Fibroblast of skin of left biceps (primary cell): ENCODE measurements at regions not wholly inside any gene's neighbourhood (a gene's known extent, or its start where the extent isn't known, plus 50 kb on each side); places are given as distances from the start of the nearest gene placed in this dataset.
"Not testable (repeated sequence)": the region's sequence is repeated elsewhere in the genome, so short reads cannot be mapped to it uniquely, and the experiment has no call there.

Experiments used
- DNase-seq, 2 experiments: peaks; one replicate each; pipeline ENCODE4 v3.0.0-alpha.2; 2013; ENCODE audit warnings: low read depth in 2 of 2

DNA sequence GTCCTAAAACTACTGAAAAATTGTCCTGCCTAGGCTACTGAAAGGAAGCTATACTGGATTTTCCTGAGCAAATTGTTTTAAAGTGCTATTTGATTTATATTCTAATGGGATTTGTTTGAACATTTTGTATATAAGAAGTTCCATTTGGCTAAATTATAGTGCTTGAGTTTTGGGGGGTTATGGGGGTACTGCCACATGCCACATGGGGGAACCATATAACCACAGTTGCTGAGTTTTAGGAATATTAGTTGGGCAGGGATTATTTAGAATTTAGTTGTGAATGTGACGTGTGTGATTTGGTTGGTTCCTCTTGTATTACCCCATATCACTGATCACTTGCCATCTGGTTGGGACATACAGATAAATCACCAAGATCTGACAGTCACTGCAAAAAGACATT is 224.5 kb upstream of the TAPT1 start:
- DNase-seq = no peak

DNA sequence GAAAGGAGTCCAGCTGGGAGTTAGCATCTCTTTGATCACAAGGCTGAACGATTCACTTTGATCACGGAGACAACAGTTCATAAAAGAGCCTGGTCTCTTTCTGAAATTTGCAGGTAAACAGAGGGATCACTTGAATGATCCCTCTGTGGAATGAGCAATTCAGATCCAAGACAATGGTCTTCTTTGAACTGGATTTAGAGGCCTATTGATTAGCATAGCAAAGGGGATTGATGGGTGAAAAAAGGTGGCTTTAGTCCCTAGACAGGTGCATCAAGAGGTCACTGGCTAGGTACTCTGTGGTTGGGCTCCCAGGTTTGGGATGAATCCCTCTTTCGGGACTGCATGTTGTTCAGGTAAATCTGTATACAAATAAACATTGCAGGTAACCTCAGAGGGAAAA is 223.8 kb upstream of the TAPT1 start:
- DNase-seq = no peak

DNA sequence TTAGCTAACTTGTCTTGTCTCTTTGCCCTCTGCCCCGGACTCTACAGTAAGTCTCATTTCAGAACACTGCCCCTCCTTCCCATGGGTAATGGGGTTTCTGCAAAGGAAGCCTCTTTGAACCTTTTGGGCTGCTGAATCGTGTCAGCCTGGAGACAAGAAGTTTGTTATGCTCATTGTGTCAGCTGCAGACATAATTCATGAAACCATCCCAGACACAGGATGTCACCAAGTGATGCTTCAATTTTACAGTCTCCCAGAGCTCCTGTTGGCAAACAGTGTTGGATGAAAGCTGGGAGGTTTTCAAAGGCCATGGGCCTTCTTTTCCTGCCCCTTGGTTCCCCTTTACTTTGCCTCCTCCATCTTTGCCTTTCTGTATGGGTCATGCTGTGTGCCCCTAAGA is 223.1 kb upstream of the TAPT1 start:
- no peak for DNase-seq

DNA sequence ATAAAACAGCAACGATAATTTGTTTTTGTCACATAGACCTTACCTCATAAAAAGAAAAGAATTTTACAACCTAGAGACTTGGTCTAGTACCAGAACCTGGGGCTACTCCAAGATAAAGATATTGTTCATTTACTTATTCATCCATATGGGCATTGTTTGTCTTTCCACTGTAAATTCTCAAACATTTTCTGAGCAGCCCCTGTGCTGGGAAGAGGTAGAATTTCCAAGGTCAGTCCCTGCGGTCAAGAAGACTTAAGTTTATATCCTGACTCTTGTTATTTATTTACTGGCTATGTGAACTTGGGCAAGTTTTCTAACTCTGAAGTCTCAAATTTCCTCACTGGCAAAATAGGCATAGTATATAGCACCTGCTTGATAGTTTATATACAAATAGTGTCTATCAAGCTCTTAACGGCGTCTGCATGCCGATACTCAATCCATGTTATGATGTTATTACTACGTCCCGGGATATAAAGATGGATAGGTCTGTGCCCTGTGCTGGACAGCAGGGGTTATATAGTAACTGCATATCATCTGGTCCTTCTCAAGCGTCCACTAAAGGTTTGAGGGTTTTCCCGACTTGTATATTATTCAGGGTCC is 222.1 kb upstream of the TAPT1 start:
- no peak for DNase-seq

DNA sequence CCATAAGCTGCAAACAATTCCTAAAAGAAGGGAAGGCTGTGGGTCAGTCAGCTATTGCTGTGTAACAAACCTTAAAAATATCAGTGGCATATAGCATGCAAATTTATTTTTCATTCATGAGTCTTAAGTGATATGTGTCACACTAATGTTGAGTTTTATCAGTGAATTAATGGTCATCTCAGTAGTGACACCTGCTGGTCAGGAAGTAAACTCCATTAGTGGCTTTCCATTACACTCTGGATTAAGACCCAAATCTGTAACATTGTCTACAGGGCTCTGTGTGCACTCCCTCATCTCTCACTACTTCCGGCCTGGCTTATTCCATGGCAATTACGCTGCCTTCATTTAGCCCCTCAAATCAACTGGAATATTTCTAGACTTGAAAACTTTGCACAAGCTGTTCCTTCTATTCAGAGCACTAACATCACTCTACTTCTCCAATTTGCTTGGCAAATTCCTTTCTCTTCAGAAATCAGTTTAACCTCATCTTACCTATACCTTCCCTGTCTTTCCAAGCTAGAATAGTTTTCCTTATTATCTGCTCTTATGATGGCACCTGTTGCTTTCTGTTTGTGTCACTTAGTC is 217.3 kb upstream of the TAPT1 start:
- DNase-seq = peak in 1 of 2 experiments; percentile 13

DNA sequence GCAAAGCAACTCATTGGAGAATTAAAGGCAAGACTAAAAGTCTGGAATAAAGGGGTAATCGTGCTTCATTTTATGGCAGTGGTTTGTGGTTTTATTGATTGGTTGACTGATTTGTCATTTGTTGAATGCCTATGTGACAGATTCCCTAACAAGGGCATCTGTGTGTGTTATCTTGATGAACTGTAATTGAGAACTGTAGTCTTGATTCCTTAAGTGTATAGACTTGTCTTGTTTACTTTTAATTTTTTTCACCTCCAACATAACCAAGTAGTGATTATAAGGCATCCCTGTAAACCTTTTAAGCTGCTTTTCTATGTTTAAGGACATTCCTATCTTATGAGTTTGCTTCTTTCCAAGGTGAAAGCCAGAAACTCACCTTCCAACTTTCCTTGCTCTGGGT is 216.0 kb upstream of the TAPT1 start:
- no peak for DNase-seq

DNA sequence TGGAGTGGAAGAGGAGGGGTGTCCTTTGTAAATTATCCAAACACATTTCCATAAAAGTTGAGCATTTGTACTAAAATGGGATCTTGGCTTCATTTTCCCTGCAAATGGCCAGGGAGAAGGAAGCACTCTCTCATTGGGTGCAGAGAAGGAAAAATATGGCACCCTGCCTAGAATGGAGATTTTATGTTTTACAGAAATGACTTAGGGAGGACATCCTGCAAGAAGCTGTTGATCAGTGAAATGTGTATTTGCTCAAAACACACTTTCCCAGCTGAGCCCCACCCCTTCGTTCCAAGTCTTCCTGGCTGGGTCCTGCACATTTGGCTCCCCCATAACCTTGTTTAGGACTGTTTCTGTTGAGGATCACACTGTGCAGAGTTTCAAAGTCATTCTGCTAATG is 213.5 kb upstream of the TAPT1 start:
- DNase-seq = no peak

DNA sequence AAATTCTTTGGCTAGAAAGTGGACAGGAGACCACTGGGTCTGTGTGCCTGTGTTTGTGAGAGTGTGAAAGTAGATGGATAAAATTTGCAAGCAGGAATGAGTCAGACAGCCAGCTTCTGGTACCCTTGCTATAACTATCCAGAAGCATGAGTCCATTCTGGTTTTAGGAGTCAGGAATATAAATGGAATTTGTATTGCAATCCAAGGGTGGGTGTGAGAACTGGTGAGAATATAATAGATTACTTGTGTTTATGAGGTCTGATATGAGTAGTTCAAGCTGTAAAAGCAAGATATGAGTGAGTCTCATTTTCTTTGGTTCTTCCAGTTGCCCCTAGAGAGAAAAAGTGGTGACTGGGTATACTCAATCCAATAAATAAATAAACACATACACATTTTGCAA is 212.7 kb upstream of the TAPT1 start:
- DNase-seq = peak; percentile 20 to 22

DNA sequence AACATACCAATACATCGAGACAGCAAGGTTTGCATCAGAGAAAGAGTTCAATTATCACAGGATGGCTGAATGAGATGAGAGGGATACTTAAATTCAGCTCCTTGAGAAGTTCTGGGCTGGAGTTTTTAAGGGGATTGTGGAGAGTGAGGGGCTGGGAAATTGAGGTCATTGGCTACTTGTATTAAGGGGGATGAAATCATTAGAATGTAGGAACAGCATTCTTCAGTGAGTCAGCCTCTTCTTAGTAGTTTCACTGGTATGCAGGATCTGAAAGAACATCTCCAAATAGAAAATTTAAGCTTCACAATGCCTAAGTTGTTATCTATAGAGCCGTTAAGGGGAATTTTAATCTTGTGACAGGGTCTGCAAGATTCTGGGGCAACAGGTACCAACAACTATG is 211.6 kb upstream of the TAPT1 start:
- DNase-seq = peak in 1 of 2 experiments; percentile 6

DNA sequence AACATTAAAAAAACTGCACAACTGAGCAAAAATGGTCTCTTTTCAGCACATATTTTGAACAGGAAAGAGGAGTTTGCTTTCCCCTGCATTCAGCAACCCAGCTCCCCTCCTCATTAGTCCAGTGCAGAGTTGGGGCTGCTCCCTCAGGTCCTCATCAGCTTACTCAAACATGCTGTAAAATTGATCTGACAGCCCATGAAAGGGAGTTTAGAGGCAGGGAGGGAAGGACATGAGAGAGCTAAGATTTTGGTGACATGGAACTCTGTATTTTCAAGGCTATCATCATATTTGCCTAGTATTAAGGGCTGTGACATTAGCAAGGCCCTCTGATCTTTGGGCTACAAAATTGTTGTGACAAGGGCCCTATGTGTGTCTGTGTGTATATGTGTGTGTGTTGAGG is 205.6 kb upstream of the TAPT1 start:
- no peak for DNase-seq

DNA sequence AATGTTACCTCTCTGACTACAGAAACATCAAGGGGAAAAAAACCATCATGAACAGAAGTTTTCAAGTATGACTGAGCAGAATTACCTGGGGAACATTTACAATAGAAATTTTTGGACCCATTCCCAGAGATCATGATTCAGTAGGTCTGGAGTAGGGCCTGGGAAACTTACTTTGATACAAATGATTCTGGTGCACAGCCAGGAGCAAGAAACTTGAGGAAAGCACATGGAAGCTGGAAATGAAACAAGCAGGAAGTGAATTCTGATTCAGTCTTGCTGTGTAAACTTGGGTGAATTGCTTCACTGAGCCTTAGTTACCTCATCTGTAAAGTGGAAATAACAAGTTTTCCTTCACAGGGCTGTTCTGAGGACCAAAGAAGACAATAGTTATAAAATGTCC is 192.5 kb upstream of the TAPT1 start:
- DNase-seq = peak; percentile 46 to 57

DNA sequence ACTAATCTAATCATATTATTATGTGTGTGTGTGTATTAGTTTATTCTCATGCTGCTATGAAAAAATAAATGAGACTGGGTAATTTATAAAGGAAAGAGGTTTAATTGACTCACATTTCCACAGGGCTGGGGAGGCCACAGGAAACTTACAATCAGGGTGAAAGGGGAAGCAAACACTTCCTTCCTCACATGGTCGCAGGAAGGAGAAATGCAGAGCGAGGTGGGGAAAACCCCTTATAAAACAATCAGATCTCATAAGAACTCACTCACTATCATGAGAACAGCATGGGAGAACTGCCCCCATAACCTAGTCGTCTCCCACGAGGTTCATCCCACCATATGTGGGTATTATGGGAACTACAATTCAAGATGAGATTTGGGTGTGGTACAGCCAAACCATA is 190.9 kb upstream of the TAPT1 start:
- no peak for DNase-seq

DNA sequence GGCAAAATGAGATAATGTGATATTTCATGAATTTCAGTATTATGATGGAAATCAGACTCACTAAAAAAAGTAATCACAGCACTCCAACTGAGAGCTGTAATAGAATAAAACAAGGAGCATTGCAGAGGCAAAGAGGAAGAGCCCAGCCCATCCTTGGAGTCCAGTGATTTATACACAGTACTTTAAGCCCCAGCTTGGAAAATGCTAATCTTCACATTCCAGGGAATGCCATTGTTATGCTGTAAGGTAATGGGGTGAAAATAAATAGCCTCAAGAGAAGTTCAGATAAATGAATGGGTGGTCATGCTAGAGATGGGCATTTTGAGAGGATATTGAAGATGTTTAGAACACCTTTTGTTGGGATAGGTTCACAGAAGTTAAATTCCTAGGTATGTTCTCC is 190.3 kb upstream of the TAPT1 start:
- no peak for DNase-seq

DNA sequence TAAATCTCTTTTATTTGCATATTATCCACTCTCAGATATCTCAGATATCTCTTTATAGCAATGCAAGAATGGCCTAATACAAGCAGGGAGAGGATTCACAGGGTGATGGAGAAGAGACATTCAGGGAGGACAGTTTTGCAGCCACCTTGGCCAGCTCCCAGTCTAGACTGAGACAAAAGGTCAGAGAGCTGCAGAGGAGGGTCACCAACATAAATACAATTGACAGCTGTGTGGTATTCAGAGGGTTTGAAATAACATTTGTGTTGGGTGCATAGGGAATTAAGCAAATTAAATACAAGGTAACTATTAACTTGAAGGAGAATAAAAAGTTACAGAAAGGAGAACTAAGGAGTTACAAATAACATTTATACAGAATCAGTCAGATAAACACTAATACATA is 189.5 kb upstream of the TAPT1 start:
- no peak for DNase-seq

DNA sequence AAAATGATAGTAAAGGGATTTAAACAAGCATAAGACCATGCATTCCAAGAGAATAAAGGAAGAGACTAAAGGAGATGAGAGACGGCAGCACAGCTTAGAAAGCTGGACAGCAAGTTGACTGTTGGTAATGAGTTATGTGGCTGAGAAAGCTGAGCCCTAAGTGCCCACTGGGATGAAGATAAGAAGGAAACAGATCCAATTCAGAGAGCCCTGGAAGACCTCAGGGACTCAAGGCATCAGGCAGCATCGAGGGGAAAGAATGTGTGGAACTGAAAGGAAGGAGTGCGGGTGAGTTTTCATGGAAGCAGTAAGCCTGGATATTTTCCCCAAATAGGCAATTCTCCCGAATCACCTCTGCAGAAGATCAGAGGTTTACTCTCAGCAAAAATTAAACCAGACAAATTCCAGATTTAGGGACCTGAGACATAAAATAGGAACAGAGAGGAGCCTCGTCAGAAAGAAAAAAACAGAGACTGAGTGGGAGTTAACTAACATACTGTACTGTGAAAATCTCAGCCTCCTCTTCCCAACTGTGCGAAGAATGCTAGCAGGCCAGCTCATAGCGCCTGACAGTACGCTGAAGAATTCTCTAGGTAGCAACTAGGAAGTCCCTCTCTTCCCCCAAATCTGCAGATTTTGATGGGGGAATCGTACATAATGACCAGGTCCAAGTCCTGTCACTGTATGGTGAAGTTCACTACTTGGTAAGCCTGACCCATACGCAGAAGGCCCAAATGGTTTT is 187.7 kb upstream of the TAPT1 start:
- no peak for DNase-seq

DNA sequence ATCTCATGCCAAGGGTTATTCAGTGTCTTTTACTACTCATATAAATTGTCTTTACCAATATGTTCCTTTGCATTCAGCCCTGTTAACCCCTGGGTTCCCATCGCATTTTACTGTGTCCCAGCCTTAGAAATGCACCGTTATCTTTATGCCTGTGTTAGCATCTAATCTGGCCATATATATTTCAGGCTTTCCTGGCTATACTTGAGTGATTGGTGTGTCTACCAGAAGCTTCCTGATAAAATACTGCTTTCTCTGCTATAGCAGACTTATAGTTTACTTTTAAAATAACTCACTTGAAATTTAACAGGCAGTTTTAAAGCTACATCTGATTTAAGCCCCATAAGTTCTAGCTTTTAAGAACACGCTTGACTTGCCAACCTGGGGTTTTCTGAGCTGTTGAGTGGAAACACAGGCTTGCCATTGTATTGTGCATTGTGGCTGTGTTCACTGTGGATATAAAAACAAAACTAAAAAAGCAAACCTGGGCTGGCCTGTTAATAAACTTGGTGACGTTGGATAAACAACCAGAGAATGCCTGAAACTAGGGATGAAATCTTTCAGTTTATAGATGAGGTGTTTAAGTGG is 185.3 kb upstream of the TAPT1 start:
- DNase-seq = no peak

DNA sequence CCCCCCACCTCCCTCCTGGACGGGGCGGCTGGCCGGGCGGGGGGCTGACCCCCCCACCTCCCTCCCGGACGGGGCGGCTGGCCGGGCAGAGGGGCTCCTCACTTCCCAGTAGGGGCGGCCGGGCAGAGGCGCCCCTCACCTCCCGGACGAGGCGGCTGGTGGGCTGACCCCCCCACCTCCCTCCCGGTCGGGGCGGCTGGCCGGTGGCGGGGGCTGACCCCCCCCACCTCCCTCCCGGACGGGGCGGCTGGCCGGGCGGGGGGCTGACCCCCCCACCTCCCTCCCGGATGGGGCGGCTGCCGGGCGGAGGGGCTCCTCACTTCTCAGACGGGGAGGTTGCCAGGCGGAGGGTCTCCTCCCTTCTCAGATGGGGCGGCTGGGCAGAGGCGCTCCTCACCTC is 166.9 kb upstream of the TAPT1 start:
- DNase-seq = not testable (repeated sequence)

DNA sequence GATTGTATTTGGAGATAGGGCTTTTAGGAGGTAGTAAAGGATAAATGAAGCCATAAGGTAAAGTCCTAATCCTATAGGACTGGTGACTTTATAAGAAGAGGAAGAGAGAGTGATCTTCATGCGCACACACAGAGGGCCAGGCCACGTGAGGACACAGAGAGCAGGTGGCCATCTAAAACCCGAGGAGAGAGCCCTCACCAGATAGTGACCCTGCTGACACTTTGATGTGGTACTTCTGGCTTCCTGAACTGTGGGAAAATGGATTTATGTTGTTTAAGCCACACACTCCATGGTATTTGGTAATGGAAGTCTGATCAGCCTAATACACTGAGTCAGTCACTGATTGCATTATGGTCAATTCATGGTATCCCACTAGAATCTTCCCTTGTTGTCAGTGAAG is 164.9 kb upstream of the TAPT1 start:
- DNase-seq = no peak

DNA sequence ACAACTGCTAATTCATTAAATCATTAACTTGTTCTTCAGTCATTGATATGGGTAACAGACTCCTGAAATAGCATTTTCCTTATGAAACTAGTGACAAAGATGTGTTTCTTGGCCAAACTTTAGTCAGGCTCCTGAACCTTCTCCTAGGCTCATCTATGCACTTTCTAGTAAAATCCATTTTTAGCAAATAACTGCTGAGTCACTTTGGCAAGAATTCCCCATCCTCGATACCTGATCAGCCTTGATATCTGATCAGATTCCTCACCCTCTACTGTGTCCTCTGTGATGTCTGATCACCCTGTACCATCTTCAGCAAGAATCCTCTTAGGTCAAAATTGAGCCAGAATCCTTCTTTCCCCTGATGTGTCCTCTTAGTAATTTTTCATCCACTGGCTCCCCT is 161.2 kb upstream of the TAPT1 start:
- no peak for DNase-seq

DNA sequence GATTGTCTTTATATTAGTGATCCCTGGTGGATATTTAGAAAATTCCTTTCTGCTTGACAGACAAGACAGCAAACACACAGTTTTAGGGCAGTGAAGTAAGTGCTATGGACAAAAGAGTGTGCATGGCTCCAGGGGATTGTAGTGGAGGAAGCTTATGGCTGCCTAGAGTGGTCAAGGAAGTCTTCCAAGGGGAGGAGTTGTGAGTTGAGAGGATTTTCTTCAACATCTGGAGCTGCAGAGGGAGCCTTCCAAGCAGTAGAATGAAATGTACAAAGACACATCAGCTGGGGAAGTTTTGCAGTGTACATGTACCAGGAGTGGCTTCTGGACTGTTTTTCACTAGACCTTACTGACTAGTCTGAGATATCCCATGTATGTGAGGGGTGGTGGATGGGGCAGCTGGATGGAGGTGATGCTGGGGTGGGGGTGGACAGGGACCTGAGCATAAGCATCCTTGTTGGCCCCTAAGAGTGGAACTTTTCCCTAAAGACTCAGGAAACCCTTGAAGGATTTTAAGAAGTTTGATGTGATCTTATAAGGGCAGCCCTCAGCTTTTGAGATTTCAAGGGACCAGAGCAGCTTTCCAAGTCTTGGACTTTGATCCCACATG is 160.5 kb upstream of the TAPT1 start:
- no peak for DNase-seq

DNA sequence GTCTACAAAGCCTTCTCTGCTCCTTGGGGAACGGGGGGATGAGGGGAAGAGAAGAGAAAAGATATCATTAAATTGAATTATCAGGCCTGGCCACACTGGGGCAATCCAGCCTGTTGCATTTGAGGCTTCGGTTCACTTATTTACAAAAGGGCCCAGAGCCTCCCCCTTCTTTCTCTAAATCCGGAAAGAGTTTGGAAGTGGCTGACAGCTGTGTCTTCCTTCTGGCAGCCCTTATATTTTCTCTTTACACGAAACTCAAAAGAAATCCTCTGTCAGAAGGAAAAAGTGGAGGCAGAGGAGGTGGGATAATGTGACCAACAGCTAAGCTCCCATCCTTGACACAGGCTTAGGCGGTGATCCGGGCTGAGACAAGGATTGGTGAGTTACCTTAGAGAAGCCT is 158.3 kb upstream of the TAPT1 start:
- no peak for DNase-seq

DNA sequence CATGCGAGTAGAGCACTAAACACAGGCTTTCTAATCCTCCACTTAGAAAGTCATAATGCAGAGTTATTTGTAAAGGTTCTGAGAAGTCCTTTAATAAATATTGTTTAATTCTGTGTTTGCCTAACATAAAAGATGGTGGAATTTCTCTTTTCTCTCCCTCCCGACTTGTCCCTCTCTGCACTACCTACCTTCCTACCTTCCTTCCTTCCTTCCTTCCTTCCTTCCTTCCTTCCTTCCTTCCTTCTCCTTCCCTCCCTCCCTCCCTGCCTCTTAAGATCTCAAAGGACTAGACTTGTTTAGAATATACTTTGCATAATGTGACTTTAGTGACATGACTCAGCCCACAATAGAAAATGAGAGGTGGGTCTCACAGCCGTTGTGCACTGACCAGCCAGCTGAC is 156.3 kb upstream of the TAPT1 start:
- no peak for DNase-seq

DNA sequence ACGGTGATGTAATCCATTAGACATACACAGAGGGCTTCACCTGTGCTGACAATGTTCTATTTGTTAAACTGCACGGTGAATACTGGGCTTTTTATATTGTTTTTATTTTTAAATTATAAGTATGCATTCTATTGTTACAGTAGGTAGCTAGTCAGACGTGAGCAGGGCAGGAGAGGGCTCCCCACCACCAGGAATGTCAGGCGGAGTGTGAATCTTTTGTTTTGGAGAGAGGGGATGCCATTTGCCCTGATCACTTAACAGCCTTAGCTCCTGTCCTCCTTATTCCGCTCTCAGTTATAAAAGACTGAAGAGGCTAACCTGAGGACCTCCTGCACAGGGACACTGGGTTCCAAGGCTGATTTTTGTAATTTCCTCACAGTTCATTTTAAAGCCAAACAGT is 151.6 kb upstream of the TAPT1 start:
- no peak for DNase-seq
